ENCODE measurements at regions not wholly inside any gene's neighbourhood (a gene's known extent, or its start where the extent isn't known, plus 50 kb on each side); places are given as distances from the start of the nearest gene placed in this dataset.

DNA sequence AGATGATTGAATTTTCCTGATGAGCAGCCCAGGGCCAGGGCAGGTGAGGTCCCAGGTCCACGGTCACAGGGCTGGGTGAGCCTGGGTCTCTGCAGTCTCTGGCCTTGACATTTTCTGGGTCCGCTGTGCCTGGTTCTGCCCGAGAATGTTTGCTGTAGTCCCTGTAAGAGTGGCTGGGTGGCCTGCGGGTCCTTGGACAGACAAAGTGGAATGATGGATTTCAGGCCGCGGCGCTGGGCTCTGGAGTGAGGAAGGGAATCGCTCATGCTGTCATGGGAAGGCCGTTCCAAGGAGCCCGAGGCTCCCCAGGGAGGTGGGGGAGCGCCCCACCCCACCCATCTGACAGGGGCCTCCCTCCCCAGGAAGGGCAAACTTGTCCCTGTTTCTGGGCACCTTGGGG lies 153.5 kb upstream of the CIBAR2 start:
- TF ChIP-seq, protein P1, sequence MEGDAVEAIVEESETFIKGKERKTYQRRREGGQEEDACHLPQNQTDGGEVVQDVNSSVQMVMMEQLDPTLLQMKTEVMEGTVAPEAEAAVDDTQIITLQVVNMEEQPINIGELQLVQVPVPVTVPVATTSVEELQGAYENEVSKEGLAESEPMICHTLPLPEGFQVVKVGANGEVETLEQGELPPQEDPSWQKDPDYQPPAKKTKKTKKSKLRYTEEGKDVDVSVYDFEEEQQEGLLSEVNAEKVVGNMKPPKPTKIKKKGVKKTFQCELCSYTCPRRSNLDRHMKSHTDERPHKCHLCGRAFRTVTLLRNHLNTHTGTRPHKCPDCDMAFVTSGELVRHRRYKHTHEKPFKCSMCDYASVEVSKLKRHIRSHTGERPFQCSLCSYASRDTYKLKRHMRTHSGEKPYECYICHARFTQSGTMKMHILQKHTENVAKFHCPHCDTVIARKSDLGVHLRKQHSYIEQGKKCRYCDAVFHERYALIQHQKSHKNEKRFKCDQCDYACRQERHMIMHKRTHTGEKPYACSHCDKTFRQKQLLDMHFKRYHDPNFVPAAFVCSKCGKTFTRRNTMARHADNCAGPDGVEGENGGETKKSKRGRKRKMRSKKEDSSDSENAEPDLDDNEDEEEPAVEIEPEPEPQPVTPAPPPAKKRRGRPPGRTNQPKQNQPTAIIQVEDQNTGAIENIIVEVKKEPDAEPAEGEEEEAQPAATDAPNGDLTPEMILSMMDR (IDR thresholded peaks at IDR 0.05; ENCODE audit: low read depth, low read length), result no peak
- TF ChIP-seq EZH2phosphoT487 (IDR thresholded peaks at IDR 0.05; ENCODE audit: low read depth), result no peak
